SK-N-SH (cell line): ENCODE measurements at regions not wholly inside any gene's neighbourhood (a gene's known extent, or its start where the extent isn't known, plus 50 kb on each side); places are given as distances from the start of the nearest gene placed in this dataset.
A peak's percentile ranks its signal among the peaks of the same experiment; 100 is the strongest.

Experiments used
- CTCF ChIA-PET: fragments of 300-600, 350-600 bp; formaldehyde crosslinking; extraction: SDS; loops from one replicate; lab custom pipeline; 2021; lab: Yijun Ruan, JAX
- POLR2A ChIA-PET: fragments of 350-600 bp; sonication (Branson Sonifier 250); formaldehyde crosslinking; extraction: SDS; loops from one replicate; lab custom pipeline; 2020; ENCODE audit warnings: antibody characterized with exemption, inconsistent platforms; lab: Yijun Ruan, JAX
- DNase-seq: peaks from one replicate; pipeline ENCODE4 v3.0.0; 2012
- H2AFZ ChIP-seq: fragments of 200-600 bp; sonication (generic); 2 replicates; pipeline ENCODE4 v1.8.1; 2016; ENCODE audit warnings: antibody characterized with exemption, mild to moderate bottlenecking, low read depth
- H3F3A ChIP-seq: fragments of 200-600 bp; sonication (generic); replicated peaks from 2 replicates; pipeline ENCODE3; 2016; ENCODE audit warnings: antibody characterized with exemption, mild to moderate bottlenecking; ENCODE audit not compliant: insufficient read depth
- H3K27ac ChIP-seq, 2 experiments: fragments of 200-500 bp in 1 of 2; fragments of 200-600 bp in 1 of 2; sonication (Bioruptor generic) in 1 of 2; sonication (generic), shearing (Covaris generic) in 1 of 2; 2 replicates each; pipeline versions ENCODE4 v1.5.1 to v1.6.1; 2014 to 2016; ENCODE audit warnings: low read depth in 2 of 2, inconsistent platforms in 1 of 2, low read length in 1 of 2, mild to moderate bottlenecking in 1 of 2, mixed read lengths in 1 of 2
- H3K27me3 ChIP-seq: fragments of 200-600 bp; sonication (generic), shearing (Covaris generic); 2 replicates; pipeline ENCODE4 v1.6.1; 2016; ENCODE audit warnings: mixed run types; ENCODE audit not compliant: insufficient read depth
- H3K36me3 ChIP-seq, 2 experiments: fragments of 200-500 bp in 1 of 2; fragments of 200-600 bp in 1 of 2; sonication (Bioruptor generic) in 1 of 2; sonication (generic) in 1 of 2; replicated peaks in 1 of 2; 2 replicates each; pipeline versions ENCODE3 to v1.5.1; 2014 to 2016; ENCODE audit warnings: low read length in 1 of 2, mild to moderate bottlenecking in 1 of 2; ENCODE audit not compliant: insufficient read depth in 2 of 2, control insufficient read depth in 1 of 2
- H3K4me1 ChIP-seq, 2 experiments: fragments of 200-500 bp in 1 of 2; fragments of 200-600 bp in 1 of 2; sonication (Bioruptor generic) in 1 of 2; sonication (generic), shearing (Covaris generic) in 1 of 2; 2 replicates each; pipeline versions ENCODE4 v1.5.1 to v1.6.1; 2014 to 2016; ENCODE audit warnings: low read depth in 1 of 2, low read length in 1 of 2, mixed run types in 1 of 2; ENCODE audit not compliant: insufficient read depth in 2 of 2, control insufficient read depth in 1 of 2
- H3K4me2 ChIP-seq: fragments of 200-600 bp; sonication (generic), shearing (Covaris generic); 2 replicates; pipeline ENCODE4 v1.6.1; 2017; ENCODE audit warnings: mixed run types
- H3K4me3 ChIP-seq, 2 experiments: fragments of 200-500 bp in 1 of 2; fragments of 200-600 bp in 1 of 2; sonication (Bioruptor generic) in 1 of 2; sonication (generic), shearing (Covaris generic) in 1 of 2; 2 replicates each; pipeline versions ENCODE4 v1.5.1 to v1.8.1; 2014 to 2016; ENCODE audit warnings: low read depth in 2 of 2, inconsistent platforms in 1 of 2, low read length in 1 of 2, mild to moderate bottlenecking in 1 of 2, mixed read lengths in 1 of 2, moderate library complexity in 1 of 2
- H3K79me2 ChIP-seq: fragments of 200-600 bp; sonication (generic); 2 replicates; pipeline ENCODE4 v1.8.1; 2017; ENCODE audit warnings: mild to moderate bottlenecking; ENCODE audit not compliant: insufficient read depth
- H3K9ac ChIP-seq: fragments of 200-600 bp; sonication (generic); 2 replicates; pipeline ENCODE4 v1.6.1; 2017; ENCODE audit warnings: mixed run types
- H3K9me2 ChIP-seq: fragments of 200-600 bp; sonication (generic); 2 replicates; pipeline ENCODE4 v1.6.1; 2017; ENCODE audit warnings: mixed run types
- H3K9me3 ChIP-seq: fragments of 200-600 bp; sonication (generic); 2 replicates; pipeline ENCODE4 v1.6.1; 2017; ENCODE audit warnings: mixed run types, mild to moderate bottlenecking, moderate library complexity
- H4K20me1 ChIP-seq: fragments of 200-600 bp; sonication (generic); 2 replicates; pipeline ENCODE4 v1.6.1; 2017; ENCODE audit warnings: mild to moderate bottlenecking, mixed run types; ENCODE audit not compliant: insufficient read depth
- ELF1 ChIP-seq: IDR thresholded peaks from 2 replicates; pipeline ENCODE4 v1.4.0; 2012
- EP300 ChIP-seq, 2 experiments: IDR thresholded peaks; 2 replicates each; pipeline versions ENCODE4 v1.4.0 to v1.6.1; 2012; ENCODE audit warnings: borderline replicate concordance in 1 of 2, low read depth in 1 of 2, low read length in 1 of 2
- FOSL2 ChIP-seq: IDR thresholded peaks from 2 replicates; pipeline ENCODE4 v1.4.0; 2012; ENCODE audit warnings: low read depth, mild to moderate bottlenecking, moderate library complexity, borderline replicate concordance
- GABPA ChIP-seq: IDR thresholded peaks from 2 replicates; pipeline ENCODE4 v1.4.0; 2012; ENCODE audit warnings: low read depth, mild to moderate bottlenecking
- GATA2 ChIP-seq: sonication (generic); formaldehyde crosslinking; IDR thresholded peaks from 2 replicates; pipeline ENCODE4 v1.5.0; 2020; ENCODE audit warnings: mild to moderate bottlenecking, missing genetic modification reagents
- JUND ChIP-seq: IDR thresholded peaks from 2 replicates; pipeline ENCODE4 v1.4.0; 2012
- MEF2A ChIP-seq: IDR thresholded peaks from 2 replicates; pipeline ENCODE4 v1.4.0; 2012; ENCODE audit warnings: low read depth, borderline replicate concordance
- NFIC ChIP-seq: IDR thresholded peaks from 2 replicates; pipeline ENCODE4 v1.4.0; 2012; ENCODE audit warnings: borderline replicate concordance
- POLR2AphosphoS5 ChIP-seq: IDR thresholded peaks from 2 replicates; pipeline ENCODE4 v1.6.1; 2012; ENCODE audit warnings: low read depth, low read length
- RAD21 ChIP-seq: IDR thresholded peaks from 2 replicates; pipeline ENCODE4 v1.6.1; 2012; ENCODE audit warnings: mild to moderate bottlenecking, low read length
- RCOR1 ChIP-seq: fragments of 150-350 bp; IDR thresholded peaks from 2 replicates; pipeline ENCODE4 v1.6.1; 2017; ENCODE audit warnings: antibody characterized with exemption, low read length
- RFX5 ChIP-seq: IDR thresholded peaks from 2 replicates; pipeline ENCODE4 v1.6.1; 2012; ENCODE audit warnings: mild to moderate bottlenecking, improper control_type of control experiment, low read length
- SMC3 ChIP-seq: IDR thresholded peaks from 2 replicates; pipeline ENCODE4 v1.6.1; 2012; ENCODE audit warnings: low read depth, low read length, improper control_type of control experiment
- TAF1 ChIP-seq: IDR thresholded peaks from 2 replicates; pipeline ENCODE4 v1.6.1; 2012; ENCODE audit warnings: low read depth, mild to moderate bottlenecking, low read length, moderate library complexity, borderline replicate concordance
- YY1 ChIP-seq: IDR thresholded peaks from 2 replicates; pipeline ENCODE4 v1.4.0; 2012; ENCODE audit warnings: low read depth, mild to moderate bottlenecking
- WGBS: methylation state at CpG from one replicate; pipeline ENCODE4 v1.1.6; 2017; ENCODE audit warnings: low lambda C conversion rate; 5-methylcytosine and 5-hydroxymethylcytosine counted together
- TF ChIP-seq, protein P1 (sequence below): IDR thresholded peaks from 2 replicates; pipeline ENCODE4 v1.4.0; 2012; ENCODE audit warnings: low read depth
- TF ChIP-seq, protein P2 (sequence below): IDR thresholded peaks from 2 replicates; pipeline ENCODE4; 2012
- TF ChIP-seq, protein P3 (sequence below): fragments of 200-600 bp; sonication (generic); IDR thresholded peaks from 2 replicates; pipeline ENCODE4 v1.6.1; 2017; ENCODE audit warnings: antibody characterized with exemption, mild to moderate bottlenecking, moderate library complexity

DNA sequence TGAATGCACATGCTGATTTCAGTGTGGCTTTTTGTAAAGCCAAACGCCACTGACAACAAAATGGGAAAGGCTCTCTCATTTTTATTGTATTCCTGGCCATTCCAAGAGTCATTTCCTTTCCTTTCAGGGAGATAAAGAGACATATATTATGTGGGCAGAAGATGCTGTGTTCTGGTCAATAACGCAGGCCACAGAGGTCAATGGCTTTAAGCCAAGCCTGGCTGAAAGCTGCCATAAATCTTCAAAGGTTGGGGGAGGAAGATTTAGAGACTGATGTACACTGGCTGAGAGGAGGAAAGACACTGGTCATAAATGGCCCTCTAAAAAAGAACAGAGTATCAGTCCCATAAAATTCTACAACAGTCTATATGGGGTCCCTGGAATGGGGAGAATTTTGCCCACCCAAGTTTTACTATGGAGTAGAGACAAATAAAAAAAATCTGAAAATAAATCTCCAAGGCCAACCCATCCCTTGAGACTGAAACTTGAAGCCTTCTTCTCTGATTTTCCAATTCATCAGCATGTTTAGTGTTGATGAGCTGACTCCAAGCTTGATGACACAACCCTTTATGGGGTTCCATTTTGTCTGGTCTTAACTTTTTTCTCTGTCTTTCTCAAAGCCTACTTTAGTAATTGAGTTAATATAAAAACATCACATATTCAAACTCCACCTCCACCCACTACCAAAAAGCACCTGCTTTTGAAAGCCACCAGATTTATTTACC lies 152.1 kb upstream of the SLC24A2 start:
- no peaks in the 10 kb centered on the region for H3K36me3 ChIP-seq
- WGBS, result 32% methylated on average over 2 of the region's 2 CpGs
- H3K9ac ChIP-seq, result no peak overlapping the region
- H3K4me3 ChIP-seq, result no peak overlapping the region
- H3K4me1 ChIP-seq, result peaks cover 0 to 4% of the 10 kb centered on the region in 2 experiments; a peak in 2 of 4 replicates
- no peak overlapping the region for H2AFZ ChIP-seq
- no peak for TF ChIP-seq FOSL2
- TF ChIP-seq RCOR1, result no peak
- no peaks in the 10 kb centered on the region for H3F3A ChIP-seq
- no peaks in the 10 kb centered on the region for H3K9me2 ChIP-seq
- H3K4me2 ChIP-seq, result no peak overlapping the region
- POLR2A ChIA-PET, result interaction anchor here (0.7 kb wide), 1 partner anchor 935 kb away, joined by 5 read pairs; no protein-coding TSS in a partner anchor
- H3K9me3 ChIP-seq, result no peaks in the 10 kb centered on the region
- no peak overlapping the region for H3K27ac ChIP-seq
- CTCF ChIA-PET, result no interaction called here
- no peaks in the 10 kb centered on the region for H3K27me3 ChIP-seq
- no peaks in the 10 kb centered on the region for H4K20me1 ChIP-seq
- H3K79me2 ChIP-seq, result no peaks in the 10 kb centered on the region
- peak; percentile 34 for DNase-seq

DNA sequence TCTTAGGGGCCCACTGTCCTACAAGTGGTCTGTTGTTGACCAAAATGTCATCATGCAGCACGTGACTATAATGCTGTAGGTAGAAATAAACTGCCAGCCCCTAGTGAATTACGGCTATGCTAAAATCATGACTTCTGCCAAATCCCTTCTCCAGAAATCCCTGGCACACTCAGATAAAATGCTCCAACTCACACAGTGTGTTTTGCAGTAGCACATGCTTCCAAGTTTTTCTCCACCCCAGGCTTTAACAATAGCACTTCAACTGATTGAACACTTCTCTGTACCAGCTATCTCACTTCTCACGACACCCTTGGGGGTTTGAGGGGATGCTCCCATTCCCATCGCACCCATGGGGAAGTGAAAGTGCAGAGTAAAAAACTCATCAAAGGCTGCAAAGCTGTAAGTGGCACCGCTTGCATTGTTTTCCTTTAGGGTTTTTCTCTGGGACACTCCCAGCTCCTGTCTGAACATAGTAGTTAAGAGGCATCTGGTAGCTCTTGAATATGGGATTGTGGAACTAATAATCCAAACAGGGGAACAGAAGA lies 151.0 kb upstream of the SLC24A2 start:
- Histone ChIP-seq H3F3A (no peaks in the 10 kb centered on the region), H3K36me3 (no peaks in the 10 kb centered on the region), H3K27ac (no peak overlapping the region), H3K9me3 (no peaks in the 10 kb centered on the region), H3K4me1 (peaks cover 0 to 4% of the 10 kb centered on the region in 2 experiments; a peak in 2 of 4 replicates), H3K27me3 (no peaks in the 10 kb centered on the region), H3K4me2 (no peak overlapping the region), H3K79me2 (no peaks in the 10 kb centered on the region), H3K9ac (no peak overlapping the region), H2AFZ (no peak overlapping the region), H4K20me1 (no peaks in the 10 kb centered on the region), H3K4me3 (no peak overlapping the region), H3K9me2 (no peaks in the 10 kb centered on the region)
- ChIA-PET POLR2A (no interaction called here), CTCF (interaction anchor here (0.9 to 1.4 kb wide), 6 partner anchors 13 to 685 kb away, joined by 3 to 6 read pairs (median 3); no protein-coding TSS in a partner anchor)
- WGBS, result 34% methylated on average over 5 of the region's 5 CpGs
- no peak for DNase-seq
- TF ChIP-seq ELF1, result no peak
- no peak for TF ChIP-seq POLR2AphosphoS5
- TF ChIP-seq, protein P1, sequence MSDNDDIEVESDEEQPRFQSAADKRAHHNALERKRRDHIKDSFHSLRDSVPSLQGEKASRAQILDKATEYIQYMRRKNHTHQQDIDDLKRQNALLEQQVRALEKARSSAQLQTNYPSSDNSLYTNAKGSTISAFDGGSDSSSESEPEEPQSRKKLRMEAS, result no peak
- TF ChIP-seq GATA2 (CRISPR knock-in tag), result no peak
- TF ChIP-seq GABPA, result no peak
- TF ChIP-seq EP300 (IDR thresholded peaks at IDR 0.05; ENCODE audit: borderline replicate concordance in 1 of 2, low read depth in 1 of 2, low read length in 1 of 2), result no peak

DNA sequence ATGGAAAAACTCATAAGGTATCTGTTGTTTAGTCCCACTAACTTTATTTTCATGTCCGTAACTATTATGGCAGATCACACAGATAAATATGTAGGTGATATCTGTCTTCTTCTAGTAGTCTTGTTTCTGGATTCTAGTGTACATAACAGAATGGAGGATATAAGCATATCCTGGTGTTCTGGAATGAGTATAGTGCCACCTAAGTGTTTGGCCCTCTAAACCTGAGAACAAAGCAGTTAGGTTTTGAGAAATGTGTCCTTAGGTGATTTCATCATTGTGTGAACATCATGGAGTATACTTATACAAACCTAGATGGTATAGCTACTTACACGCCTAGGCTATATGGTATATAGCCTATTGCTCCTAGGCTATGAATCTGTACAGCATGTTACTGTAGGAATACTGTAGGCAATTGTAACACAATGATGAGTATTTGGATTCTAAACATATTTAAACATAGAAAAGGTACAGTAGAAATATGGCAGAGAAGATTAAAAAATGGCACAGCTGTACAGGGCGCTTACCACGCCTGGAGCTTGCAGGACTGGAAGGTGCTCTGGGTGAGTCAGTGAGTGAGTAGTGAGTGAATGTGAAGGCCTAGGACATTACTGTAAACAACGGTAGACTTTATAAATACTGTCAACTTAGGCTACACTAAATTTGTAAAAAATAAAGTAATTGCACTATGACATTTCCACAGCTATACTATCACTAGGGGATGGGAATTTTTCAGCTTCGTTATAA lies 150.3 kb upstream of the SLC24A2 start:
- 69% methylated on average over 6 of the region's 6 CpGs for WGBS
- POLR2A ChIA-PET, result no interaction called here
- DNase-seq, result no peak
- no peak for TF ChIP-seq ELF1
- no peak for TF ChIP-seq RAD21
- no peak for TF ChIP-seq SMC3
- no peak for TF ChIP-seq FOSL2
- no peak for TF ChIP-seq MEF2A
- TF ChIP-seq NFIC, result no peak
- TF ChIP-seq EP300 (IDR thresholded peaks at IDR 0.05; ENCODE audit: borderline replicate concordance in 1 of 2, low read depth in 1 of 2, low read length in 1 of 2), result no peak
- TF ChIP-seq, protein P2, sequence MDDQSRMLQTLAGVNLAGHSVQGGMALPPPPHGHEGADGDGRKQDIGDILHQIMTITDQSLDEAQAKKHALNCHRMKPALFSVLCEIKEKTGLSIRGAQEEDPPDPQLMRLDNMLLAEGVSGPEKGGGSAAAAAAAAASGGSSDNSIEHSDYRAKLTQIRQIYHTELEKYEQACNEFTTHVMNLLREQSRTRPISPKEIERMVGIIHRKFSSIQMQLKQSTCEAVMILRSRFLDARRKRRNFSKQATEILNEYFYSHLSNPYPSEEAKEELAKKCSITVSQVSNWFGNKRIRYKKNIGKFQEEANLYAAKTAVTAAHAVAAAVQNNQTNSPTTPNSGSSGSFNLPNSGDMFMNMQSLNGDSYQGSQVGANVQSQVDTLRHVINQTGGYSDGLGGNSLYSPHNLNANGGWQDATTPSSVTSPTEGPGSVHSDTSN, result no peak
- TF ChIP-seq RFX5, result no peak
- TF ChIP-seq TAF1, result no peak
- TF ChIP-seq JUND, result no peak
- no peak for TF ChIP-seq YY1
- TF ChIP-seq, protein P3, sequence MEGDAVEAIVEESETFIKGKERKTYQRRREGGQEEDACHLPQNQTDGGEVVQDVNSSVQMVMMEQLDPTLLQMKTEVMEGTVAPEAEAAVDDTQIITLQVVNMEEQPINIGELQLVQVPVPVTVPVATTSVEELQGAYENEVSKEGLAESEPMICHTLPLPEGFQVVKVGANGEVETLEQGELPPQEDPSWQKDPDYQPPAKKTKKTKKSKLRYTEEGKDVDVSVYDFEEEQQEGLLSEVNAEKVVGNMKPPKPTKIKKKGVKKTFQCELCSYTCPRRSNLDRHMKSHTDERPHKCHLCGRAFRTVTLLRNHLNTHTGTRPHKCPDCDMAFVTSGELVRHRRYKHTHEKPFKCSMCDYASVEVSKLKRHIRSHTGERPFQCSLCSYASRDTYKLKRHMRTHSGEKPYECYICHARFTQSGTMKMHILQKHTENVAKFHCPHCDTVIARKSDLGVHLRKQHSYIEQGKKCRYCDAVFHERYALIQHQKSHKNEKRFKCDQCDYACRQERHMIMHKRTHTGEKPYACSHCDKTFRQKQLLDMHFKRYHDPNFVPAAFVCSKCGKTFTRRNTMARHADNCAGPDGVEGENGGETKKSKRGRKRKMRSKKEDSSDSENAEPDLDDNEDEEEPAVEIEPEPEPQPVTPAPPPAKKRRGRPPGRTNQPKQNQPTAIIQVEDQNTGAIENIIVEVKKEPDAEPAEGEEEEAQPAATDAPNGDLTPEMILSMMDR, result no peak

More for the DNA sequence above, 150.3 kb upstream of the SLC24A2 start:
- H3K4me3 ChIP-seq, result no peak overlapping the region
- CTCF ChIA-PET, result interaction anchor here (0.9 to 1.4 kb wide), 6 partner anchors 12 to 685 kb away, joined by 3 to 6 read pairs (median 3); no protein-coding TSS in a partner anchor
- no peaks in the 10 kb centered on the region for H3K27me3 ChIP-seq
- no peak overlapping the region for H3K4me2 ChIP-seq
- H2AFZ ChIP-seq, result no peak overlapping the region
- H3K27ac ChIP-seq, result no peak overlapping the region
- no peaks in the 10 kb centered on the region for H3K79me2 ChIP-seq
- peaks cover 0 to 4% of the 10 kb centered on the region in 2 experiments; a peak in 2 of 4 replicates for H3K4me1 ChIP-seq
- no peak overlapping the region for H3K9ac ChIP-seq
- H4K20me1 ChIP-seq, result no peaks in the 10 kb centered on the region
- no peaks in the 10 kb centered on the region for H3F3A ChIP-seq
- no peaks in the 10 kb centered on the region for H3K9me3 ChIP-seq
- no peaks in the 10 kb centered on the region for H3K9me2 ChIP-seq
- no peaks in the 10 kb centered on the region for H3K36me3 ChIP-seq
